GM12874 (cell line): ENCODE measurements at regions not wholly inside any gene's neighbourhood (a gene's known extent, or its start where the extent isn't known, plus 50 kb on each side); places are given as distances from the start of the nearest gene placed in this dataset.

ENCODE experiments used
- TF ChIP-seq, protein P1 (sequence below): IDR thresholded peaks from 2 replicates; pipeline ENCODE4 v1.5.1; 2011; ENCODE audit warnings: low read depth, mild to moderate bottlenecking, control low read depth, low read length, moderate library complexity; ENCODE audit not compliant: insufficient read depth

DNA sequence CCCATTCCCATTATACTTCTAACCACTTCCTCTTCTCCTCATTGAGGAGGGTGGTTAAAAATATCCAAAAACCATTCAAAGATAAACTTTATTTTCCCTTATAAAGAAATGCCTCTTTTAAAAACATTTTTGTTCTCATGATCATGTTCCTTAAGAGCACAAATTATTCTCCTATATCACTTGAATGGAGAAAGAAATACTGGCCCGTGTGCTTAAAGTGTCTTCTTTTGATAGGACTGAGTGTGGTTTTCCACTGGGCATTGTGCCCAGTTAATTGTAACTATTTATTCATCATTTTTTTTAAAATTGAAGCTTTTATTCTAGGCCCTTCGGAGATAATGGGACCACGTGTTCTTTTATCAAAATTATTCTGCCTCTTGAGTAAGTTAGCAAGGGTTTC, 871.5 kb downstream of the QKI start:
- TF ChIP-seq, protein P1, sequence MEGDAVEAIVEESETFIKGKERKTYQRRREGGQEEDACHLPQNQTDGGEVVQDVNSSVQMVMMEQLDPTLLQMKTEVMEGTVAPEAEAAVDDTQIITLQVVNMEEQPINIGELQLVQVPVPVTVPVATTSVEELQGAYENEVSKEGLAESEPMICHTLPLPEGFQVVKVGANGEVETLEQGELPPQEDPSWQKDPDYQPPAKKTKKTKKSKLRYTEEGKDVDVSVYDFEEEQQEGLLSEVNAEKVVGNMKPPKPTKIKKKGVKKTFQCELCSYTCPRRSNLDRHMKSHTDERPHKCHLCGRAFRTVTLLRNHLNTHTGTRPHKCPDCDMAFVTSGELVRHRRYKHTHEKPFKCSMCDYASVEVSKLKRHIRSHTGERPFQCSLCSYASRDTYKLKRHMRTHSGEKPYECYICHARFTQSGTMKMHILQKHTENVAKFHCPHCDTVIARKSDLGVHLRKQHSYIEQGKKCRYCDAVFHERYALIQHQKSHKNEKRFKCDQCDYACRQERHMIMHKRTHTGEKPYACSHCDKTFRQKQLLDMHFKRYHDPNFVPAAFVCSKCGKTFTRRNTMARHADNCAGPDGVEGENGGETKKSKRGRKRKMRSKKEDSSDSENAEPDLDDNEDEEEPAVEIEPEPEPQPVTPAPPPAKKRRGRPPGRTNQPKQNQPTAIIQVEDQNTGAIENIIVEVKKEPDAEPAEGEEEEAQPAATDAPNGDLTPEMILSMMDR = no peak

DNA sequence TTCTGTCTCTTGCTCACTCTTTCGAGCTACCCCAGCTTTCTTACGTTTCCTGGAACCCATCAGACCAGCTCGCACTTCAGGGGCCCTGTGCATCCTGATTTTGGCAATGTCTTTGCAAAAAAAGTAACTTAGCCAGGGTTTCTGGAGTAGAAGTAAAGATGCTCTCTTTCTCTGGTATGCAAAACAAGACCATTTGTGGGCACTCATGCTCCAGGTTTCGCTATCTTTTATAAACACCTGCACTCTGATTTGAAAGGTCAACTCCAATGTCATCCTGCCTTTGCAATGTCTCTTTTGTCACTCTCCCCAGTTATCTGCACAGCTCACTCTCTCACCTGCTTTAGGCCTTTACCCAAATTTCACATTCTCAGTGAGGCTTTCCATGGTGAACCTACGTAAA, 869.1 kb downstream of the QKI start:
- TF ChIP-seq, protein P1 = no peak

DNA sequence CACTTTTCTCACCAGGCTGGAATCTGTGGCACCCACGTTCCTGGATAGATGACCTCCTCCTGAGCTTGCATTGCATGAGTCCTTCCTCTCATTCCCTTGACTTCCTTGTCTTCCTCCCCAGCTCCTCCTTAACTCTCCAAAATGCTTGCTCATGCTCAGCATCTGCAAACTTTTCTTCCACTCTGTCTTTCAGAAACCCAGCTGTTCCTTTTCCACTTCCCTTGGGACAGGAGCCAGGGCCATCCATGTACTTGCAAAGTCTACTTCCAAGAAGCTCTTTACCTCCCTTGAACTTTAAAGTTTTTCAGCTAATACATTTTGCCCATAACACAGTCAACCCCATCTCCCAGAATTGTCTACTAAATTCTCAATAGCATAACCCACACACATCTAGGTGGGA, 861.7 kb downstream of the QKI start:
- TF ChIP-seq, protein P1 = no peak

DNA sequence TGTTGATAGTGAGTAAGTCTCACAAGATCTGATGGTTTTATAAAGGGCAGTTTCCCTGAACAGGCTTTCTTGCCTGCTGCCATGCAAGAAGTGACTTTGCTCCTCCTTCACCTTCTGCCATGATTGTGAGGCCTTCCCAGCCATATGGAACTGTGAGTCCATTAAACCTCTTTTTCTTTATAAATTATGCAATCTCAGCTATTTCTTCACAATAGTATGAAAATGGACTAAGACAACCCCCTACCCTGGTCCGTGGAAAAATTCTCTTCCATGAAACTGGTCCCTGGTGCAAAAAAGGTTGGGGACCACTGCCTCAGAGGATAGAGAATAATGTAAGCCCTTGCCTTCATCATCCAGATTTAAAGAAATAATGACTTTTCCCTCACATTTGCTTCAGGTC, 861.3 kb downstream of the QKI start:
- TF ChIP-seq, protein P1 = no peak

DNA sequence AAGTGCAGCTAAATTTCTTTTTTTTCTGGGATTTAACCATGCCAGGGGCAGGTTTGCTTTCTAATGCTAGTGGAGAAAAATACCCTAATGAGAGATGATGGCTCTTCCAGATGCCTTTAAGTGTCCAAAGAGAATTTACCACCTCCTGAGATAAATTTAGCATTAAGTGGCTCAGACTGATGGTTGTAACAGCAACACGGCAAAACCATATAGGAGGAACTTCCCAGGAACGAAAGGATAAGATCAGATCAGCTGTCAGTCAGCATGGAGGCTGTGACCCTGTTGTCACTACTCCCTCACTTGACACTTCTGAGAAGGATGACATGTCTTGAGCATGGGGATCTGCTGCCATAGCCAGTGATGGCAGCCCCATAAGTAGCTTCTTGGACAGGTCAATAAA, 860.0 kb downstream of the QKI start:
- TF ChIP-seq, protein P1 = no peak

DNA sequence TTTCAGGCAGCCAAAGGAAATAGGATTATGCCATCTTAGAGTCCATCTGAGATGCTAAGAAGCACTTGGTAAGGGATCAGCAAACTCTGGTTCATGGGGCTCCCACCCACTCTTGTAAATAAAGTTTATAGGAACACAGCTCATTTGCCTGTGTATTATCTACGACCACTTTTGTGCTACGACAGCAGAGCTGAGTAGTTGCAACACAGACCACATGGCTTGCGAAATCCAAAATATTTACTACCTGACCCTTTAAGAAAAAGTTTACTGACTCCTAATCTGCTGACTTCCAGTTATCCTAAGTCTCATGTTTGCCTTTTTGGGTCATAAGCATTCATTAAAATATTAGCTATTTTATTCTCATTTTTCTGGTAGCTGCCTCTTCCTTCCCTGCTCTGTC, 859.0 kb downstream of the QKI start:
- TF ChIP-seq, protein P1 = no peak

DNA sequence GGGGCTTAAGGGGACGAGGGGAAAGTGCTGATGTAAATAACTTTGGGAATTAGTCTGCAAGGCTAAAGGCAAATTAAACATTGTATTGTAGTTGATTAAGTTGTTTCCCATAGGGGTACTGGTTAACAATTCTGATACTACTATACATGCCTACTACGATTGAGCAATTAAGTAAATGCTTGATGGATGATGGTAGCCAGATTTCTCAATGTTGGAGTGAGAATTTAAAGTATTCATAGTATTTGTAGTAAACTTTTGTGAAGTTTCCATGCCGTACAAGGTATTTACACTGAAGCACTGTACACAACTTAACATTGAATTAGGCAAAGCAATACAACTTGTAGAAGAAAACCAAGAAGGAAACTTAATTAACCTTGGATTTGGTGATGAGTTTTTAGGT, 852.3 kb downstream of the QKI start:
- TF ChIP-seq, protein P1 = no peak

DNA sequence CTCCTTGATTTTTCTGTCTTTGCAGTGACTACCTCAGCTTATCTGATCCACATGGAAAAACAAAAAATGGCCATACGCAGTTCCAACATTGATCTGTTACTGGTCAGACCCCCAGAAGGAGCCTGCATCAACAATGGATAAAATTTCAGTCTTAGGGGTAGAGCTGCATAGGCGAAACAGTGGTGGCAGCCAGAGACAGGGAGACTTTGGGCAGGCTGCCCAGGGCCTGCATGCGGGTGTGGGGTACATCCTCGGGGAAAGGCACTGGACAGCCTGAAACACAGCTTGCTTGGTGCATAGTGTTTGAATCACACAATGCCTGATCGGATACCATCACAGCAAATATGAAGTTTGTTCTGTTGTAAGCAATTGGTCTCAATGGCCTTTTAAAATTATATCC, 847.8 kb downstream of the QKI start:
- TF ChIP-seq, protein P1 = no peak
